ENCODE measurements at regions not wholly inside any gene's neighbourhood (a gene's known extent, or its start where the extent isn't known, plus 50 kb on each side); places are given as distances from the start of the nearest gene placed in this dataset.

GRCh38 chr20:62583424-62583920 is 58.8 kb upstream of the SLCO4A1 start:
- DNase-seq = no peak

GRCh38 chr20:62584671-62585460 is 57.4 kb upstream of the SLCO4A1 start:
- no peak for DNase-seq

GRCh38 chr20:62585461-62585970 is 56.8 kb upstream of the SLCO4A1 start:
- no peak for DNase-seq

DNA sequence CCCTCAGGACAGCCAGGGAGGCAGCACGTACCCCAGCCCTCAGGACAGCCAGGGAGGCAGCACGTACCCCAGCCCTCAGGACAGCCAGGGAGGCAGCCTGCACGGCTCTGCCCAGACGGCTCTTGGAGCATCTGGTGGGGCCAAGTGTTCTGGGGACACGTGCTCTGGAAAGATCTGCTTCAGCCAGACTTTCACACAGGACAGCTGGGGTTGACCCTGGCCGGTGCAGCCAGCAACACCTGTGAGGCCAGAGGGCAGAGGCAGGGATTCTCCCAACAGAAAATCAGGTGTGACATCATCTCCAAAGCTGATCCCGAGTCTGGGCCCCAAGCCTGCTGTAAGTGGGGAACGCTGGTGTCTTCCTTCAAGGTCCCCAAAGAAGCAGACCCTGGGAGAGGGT is 55.5 kb upstream of the SLCO4A1 start:
- DNase-seq = no peak

DNA sequence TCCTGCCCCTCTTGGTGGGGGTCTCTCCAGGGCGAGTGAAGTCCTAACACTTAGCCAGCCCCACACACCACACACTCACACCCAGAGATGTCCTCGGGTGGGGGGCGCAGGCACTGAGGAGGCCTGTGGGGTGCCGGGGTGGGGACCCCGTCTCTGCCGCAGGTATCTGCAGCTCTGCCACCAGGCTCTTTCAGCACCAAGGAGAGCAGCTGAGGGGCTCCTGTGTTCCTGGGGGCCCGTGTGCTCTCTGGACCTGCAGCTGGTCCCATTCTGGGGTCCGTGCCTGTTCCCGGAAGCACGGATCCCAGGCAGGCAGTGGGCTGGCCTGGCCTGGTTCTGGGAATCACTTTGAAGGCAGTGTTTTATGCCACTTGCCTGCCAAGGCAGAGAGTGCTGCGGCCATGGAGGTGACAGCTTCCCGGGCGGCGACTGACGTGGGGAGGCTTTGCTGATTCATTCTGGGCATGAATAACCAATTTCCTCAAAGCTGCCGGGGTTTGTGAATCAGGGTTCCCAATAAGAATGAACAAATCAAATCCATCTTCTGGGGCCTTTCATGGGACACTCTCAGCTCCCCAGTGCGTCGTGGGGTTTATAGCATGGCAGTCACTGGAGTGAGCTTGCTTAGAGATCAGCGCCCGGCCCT is 54.4 kb upstream of the SLCO4A1 start:
- no peak for DNase-seq

DNA sequence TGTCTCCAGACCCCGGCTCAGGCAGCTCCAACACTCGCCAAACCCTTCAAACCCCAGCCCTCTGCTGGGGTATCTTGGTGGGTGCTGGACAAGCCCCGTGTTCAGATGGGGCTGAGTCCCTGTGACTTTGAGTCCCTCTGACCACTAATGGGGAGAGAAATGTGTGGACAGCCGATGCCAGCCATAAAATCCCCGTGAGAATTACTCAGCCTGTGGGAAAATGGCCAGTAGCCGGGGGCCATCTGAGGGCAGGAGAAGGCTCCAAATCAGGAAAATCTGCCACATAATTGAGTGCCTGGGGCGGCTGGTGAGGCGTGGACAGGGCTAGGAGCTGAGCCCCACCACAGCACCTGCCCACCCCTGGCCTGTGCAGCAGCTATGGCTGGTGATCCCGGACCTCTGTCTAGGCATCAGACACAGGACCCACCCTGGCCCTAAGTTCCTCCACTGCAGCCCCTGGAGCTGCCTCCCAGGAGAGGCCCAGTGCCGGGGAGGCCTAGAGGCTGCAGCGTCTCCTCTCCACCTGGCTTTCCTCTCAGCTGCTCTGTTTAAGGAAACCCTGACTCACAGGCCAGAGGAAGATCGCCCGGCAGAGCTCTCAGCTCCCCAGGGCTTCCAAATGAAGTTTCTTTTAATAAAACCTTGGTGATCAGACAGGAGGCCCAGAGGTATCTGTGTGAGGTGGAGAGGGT is 53.7 kb upstream of the SLCO4A1 start:
- DNase-seq = no peak

GRCh38 chr20:62589150-62589498 is 53.2 kb upstream of the SLCO4A1 start:
- DNase-seq = no peak

GRCh38 chr20:62589720-62590119 is 52.6 kb upstream of the SLCO4A1 start:
- DNase-seq = no peak

DNA sequence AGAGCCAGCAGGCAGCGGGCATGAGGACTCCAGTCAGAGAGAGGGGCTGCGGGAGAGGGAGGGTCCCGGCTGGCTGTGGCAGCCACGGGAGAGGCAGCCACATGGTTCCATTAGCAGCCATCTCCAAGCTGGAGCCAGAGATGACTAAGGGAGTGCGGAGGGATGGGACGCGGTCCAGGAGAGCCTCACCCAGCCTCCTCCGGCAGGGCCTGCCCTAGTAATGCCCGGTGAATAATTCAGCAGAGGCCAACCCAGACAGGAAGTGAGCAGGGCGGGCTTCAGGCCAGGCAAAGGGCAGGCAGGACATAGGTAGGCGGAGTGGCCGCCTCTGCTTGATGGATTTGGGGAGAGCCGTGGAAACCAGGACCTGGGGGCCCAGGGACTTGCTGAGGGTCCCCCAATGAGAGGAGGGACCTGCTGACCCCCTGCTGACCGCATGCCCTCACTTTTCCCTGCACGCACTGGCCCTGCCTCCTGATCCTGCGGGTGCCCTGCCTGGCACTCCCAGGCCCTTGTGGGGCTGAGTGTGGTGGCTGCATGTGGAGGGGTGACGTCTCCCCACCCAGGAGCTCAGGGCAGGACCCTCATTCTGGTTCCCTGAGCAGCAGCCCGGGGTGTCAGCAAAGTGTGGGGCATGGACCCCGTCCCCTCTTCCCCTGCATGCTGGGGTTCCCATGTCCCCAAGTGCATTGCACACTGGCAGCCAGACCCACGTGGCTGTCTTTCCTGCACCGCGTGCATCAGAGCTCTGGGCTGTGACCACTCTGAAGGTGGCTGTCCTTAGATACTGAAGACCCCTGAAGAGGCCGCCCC is 51.8 kb upstream of the SLCO4A1 start:
- DNase-seq = no peak

DNA sequence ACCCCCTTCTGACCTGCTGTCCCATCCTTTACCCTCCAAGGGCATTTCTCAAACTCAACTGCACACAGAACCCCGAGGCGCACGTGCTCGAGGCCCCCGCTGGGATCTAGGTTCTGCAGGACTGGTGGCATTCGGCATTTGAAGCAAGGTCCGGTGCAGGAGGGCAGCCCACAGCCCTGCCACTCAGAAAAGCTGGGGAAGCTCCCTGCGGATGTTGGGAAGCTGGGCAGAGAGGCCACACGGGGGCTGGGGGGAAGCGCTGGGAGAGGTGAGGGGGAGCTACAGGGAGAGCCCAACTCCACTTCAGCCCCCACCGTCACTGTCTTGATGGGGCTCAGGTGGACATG is 51.2 kb upstream of the SLCO4A1 start:
- no peak for DNase-seq

DNA sequence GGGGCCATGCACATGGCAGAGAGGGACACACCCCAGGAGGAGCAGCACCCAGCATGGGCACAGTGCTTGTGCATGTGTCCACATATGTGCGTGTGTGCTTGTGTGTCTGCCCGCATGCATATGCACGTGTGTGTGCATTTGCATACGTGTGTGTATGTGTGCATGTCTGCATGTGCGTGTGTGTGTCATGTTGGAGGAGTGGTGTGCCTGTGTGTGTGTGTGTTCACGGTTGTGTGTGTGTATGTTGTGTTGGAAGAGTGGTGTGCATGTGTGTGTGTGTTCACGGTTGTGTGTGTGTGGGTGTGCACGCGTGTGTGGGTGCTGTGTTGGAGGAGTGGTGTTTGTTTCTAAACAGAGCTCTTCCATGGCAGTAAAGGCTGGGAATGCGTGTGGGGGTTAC is 50.7 kb upstream of the SLCO4A1 start:
- DNase-seq = no peak

All from left hindlimb (tissue), 1 donor.